ENCODE measurements at regions not wholly inside any gene's neighbourhood (a gene's known extent, or its start where the extent isn't known, plus 50 kb on each side); places are given as distances from the start of the nearest gene placed in this dataset.

GRCh38 chr3:118477768-118478167, 556.9 kb downstream of the IGSF11 start:
- TF ChIP-seq CTCF (conservative IDR thresholded peaks at IDR 0.05; ENCODE audit: low read depth in 2 of 2) (no peak), CREB1 (CRISPR knock-in tag; IDR thresholded peaks at IDR 0.05; ENCODE audit: low read depth) (no peak), REST (IDR thresholded peaks at IDR 0.05; ENCODE audit: unreplicated experiment) (no peak), ZNF331 (CRISPR knock-in tag; IDR thresholded peaks at IDR 0.05; ENCODE audit: low read depth) (no peak), POLR2AphosphoS5 (IDR thresholded peaks at IDR 0.05; ENCODE audit: low read depth) (no peak), EZH2 (IDR thresholded peaks at IDR 0.05; ENCODE audit: low read depth, unreplicated experiment) (no peak), EZH2phosphoT487 (IDR thresholded peaks at IDR 0.05; ENCODE audit: unreplicated experiment) (no peak), ETS1 (IDR thresholded peaks at IDR 0.05) (no peak), JUNB (IDR thresholded peaks at IDR 0.05; ENCODE audit: unreplicated experiment) (no peak)

Measured in GM23338 (cell line).